ENCODE measurements at regions not wholly inside any gene's neighbourhood (a gene's known extent, or its start where the extent isn't known, plus 50 kb on each side); places are given as distances from the start of the nearest gene placed in this dataset.

- Histone ChIP-seq H3K4me1 (ENCODE audit: control insufficient read depth in 1 of 2, insufficient read depth in 1 of 2, low read depth in 1 of 2, low read length in 1 of 2) (no peaks in the 10 kb centered on the region), H3K27me3 (no peaks in the 10 kb centered on the region), H3K4me3 (ENCODE audit: low read depth in 1 of 2, low read length in 1 of 2) (no peak overlapping the region), H3K36me3 (peaks cover 26% of the 10 kb centered on the region), H3K27ac (no peak overlapping the region), H3K9me3 (no peaks in the 10 kb centered on the region)
- TF ChIP-seq CTCF (IDR thresholded peaks at IDR 0.05), result no peak
Observed at GRCh38 chr1:77632216-77632615, 50.2 kb downstream of the ZZZ3 start.

- H3K4me3 ChIP-seq (ENCODE audit: low read depth in 1 of 2, low read length in 1 of 2), result no peak overlapping the region
- no peak for TF ChIP-seq CTCF (IDR thresholded peaks at IDR 0.05)
- no peak overlapping the region for H3K27ac ChIP-seq
- no peaks in the 10 kb centered on the region for H3K4me1 ChIP-seq (ENCODE audit: control insufficient read depth in 1 of 2, insufficient read depth in 1 of 2, low read depth in 1 of 2, low read length in 1 of 2)
- H3K27me3 ChIP-seq, result no peaks in the 10 kb centered on the region
- H3K36me3 ChIP-seq, result peaks cover 26% of the 10 kb centered on the region
- H3K9me3 ChIP-seq, result no peaks in the 10 kb centered on the region
Observed at GRCh38 chr1:77631751-77632150, 50.7 kb downstream of the ZZZ3 start.

GRCh38 chr1:77631302-77631701 lies 51.2 kb downstream of the ZZZ3 start:
- TF ChIP-seq CTCF (IDR thresholded peaks at IDR 0.05), result no peak
- Histone ChIP-seq H3K4me1 (ENCODE audit: control insufficient read depth in 1 of 2, insufficient read depth in 1 of 2, low read depth in 1 of 2, low read length in 1 of 2) (no peaks in the 10 kb centered on the region), H3K36me3 (peaks cover 29% of the 10 kb centered on the region), H3K9me3 (no peaks in the 10 kb centered on the region), H3K27ac (no peak overlapping the region), H3K27me3 (no peaks in the 10 kb centered on the region), H3K4me3 (ENCODE audit: low read depth in 1 of 2, low read length in 1 of 2) (no peak overlapping the region)

GRCh38 chr1:77627978-77628570 lies 54.4 kb downstream of the ZZZ3 start:
- Histone ChIP-seq H3K36me3 (peaks cover 23% of the 10 kb centered on the region), H3K9me3 (no peaks in the 10 kb centered on the region), H3K4me1 (ENCODE audit: control insufficient read depth in 1 of 2, insufficient read depth in 1 of 2, low read depth in 1 of 2, low read length in 1 of 2) (no peaks in the 10 kb centered on the region), H3K27ac (no peak overlapping the region), H3K4me3 (ENCODE audit: low read depth in 1 of 2, low read length in 1 of 2) (no peak overlapping the region), H3K27me3 (no peaks in the 10 kb centered on the region)
- TF ChIP-seq CTCF (IDR thresholded peaks at IDR 0.05), result no peak

- H3K36me3 ChIP-seq, result peaks cover 3% of the 10 kb centered on the region
- H3K9me3 ChIP-seq, result no peaks in the 10 kb centered on the region
- no peaks in the 10 kb centered on the region for H3K4me1 ChIP-seq (ENCODE audit: control insufficient read depth in 1 of 2, insufficient read depth in 1 of 2, low read depth in 1 of 2, low read length in 1 of 2)
- no peak overlapping the region for H3K27ac ChIP-seq
- TF ChIP-seq CTCF (IDR thresholded peaks at IDR 0.05), result no peak
- H3K4me3 ChIP-seq (ENCODE audit: low read depth in 1 of 2, low read length in 1 of 2), result no peak overlapping the region
- H3K27me3 ChIP-seq, result no peaks in the 10 kb centered on the region
Observed at GRCh38 chr1:77625250-77625649, 57.2 kb downstream of the ZZZ3 start.

- no peaks in the 10 kb centered on the region for H3K9me3 ChIP-seq
- TF ChIP-seq CTCF (IDR thresholded peaks at IDR 0.05), result no peak
- no peak overlapping the region for H3K27ac ChIP-seq
- H3K27me3 ChIP-seq, result no peaks in the 10 kb centered on the region
- no peaks in the 10 kb centered on the region for H3K4me1 ChIP-seq (ENCODE audit: control insufficient read depth in 1 of 2, insufficient read depth in 1 of 2, low read depth in 1 of 2, low read length in 1 of 2)
- no peak overlapping the region for H3K4me3 ChIP-seq (ENCODE audit: low read depth in 1 of 2, low read length in 1 of 2)
- H3K36me3 ChIP-seq, result peaks cover 3% of the 10 kb centered on the region
Observed at GRCh38 chr1:77624102-77624501, 58.4 kb downstream of the ZZZ3 start.
